CD8-positive, alpha-beta memory T cell (primary cell): ENCODE measurements at regions not wholly inside any gene's neighbourhood (a gene's known extent, or its start where the extent isn't known, plus 50 kb on each side); places are given as distances from the start of the nearest gene placed in this dataset.

ENCODE experiments used
- CTCF ChIA-PET: fragments of 350-600 bp; sonication (Branson Sonifier 250); formaldehyde crosslinking; loops from one replicate; lab custom pipeline; 2021; ENCODE audit warnings: antibody characterized with exemption; lab: Charles Lee
- POLR2A ChIA-PET: fragments of 350-600 bp; sonication (Branson Sonifier 250); formaldehyde crosslinking; loops from one replicate; lab custom pipeline; 2021; ENCODE audit warnings: antibody characterized with exemption; lab: Charles Lee
- DNase-seq, 5 donors: peaks; one replicate each; pipeline versions ENCODE4 v3.0.0 to v3.0.0-alpha.2; 2020 to 2022; ENCODE audit warnings: mixed read lengths in 1 of 5
- H3K27ac ChIP-seq: one replicate; pipeline ENCODE4 v1.7.0; 2013; ENCODE audit warnings: low read depth, mild to moderate bottlenecking, low read length, moderate library complexity
- H3K27me3 ChIP-seq: 2 replicates; pipeline ENCODE4 v1.7.0; 2013; ENCODE audit warnings: low read length, mild to moderate bottlenecking; ENCODE audit not compliant: insufficient read depth, poor library complexity, severe bottlenecking
- H3K36me3 ChIP-seq: 2 replicates; pipeline ENCODE4 v1.7.0; 2013; ENCODE audit warnings: mild to moderate bottlenecking, low read length, moderate library complexity; ENCODE audit not compliant: insufficient read depth
- H3K4me1 ChIP-seq: 2 replicates; pipeline ENCODE4 v1.7.0; 2013; ENCODE audit warnings: mild to moderate bottlenecking, low read length, moderate library complexity; ENCODE audit not compliant: insufficient read depth
- H3K4me3 ChIP-seq: 2 replicates; pipeline ENCODE4 v1.7.0; 2013; ENCODE audit warnings: mild to moderate bottlenecking, low read length
- H3K9me3 ChIP-seq: 2 replicates; pipeline ENCODE4 v1.7.0; 2013; ENCODE audit warnings: mild to moderate bottlenecking, low read length
- H3K27ac Mint-ChIP-seq, 8 donors: one replicate each; pipeline ENCODE4 v1.8.0; 2020 to 2021; ENCODE audit warnings: mixed read lengths in 8 of 8, mild to moderate bottlenecking in 6 of 8, inconsistent platforms in 3 of 8, moderate library complexity in 3 of 8
- H3K27me3 Mint-ChIP-seq, 2 donors: one replicate each; pipeline ENCODE4 v1.8.0; 2020 to 2021; ENCODE audit warnings: mixed read lengths in 2 of 2, mild to moderate bottlenecking in 1 of 2, moderate library complexity in 1 of 2
- H3K36me3 Mint-ChIP-seq, 3 donors: one replicate each; pipeline ENCODE4 v1.8.0; 2020 to 2021; ENCODE audit warnings: mixed read lengths in 3 of 3, inconsistent platforms in 1 of 3, mild to moderate bottlenecking in 1 of 3
- H3K4me1 Mint-ChIP-seq, 3 donors: one replicate each; pipeline ENCODE4 v1.8.0; 2020 to 2021; ENCODE audit warnings: mixed read lengths in 3 of 3, inconsistent platforms in 1 of 3, mild to moderate bottlenecking in 1 of 3
- H3K4me3 Mint-ChIP-seq, 7 donors: one replicate each; pipeline ENCODE4 v1.8.0; 2020 to 2021; ENCODE audit warnings: mixed read lengths in 7 of 7, mild to moderate bottlenecking in 6 of 7, moderate library complexity in 4 of 7, inconsistent platforms in 2 of 7
- H3K9me3 Mint-ChIP-seq, 5 donors: one replicate each; pipeline ENCODE4 v1.8.0; 2020 to 2022; ENCODE audit warnings: mixed read lengths in 5 of 5, mild to moderate bottlenecking in 3 of 5, moderate library complexity in 2 of 5, inconsistent platforms in 1 of 5

DNA sequence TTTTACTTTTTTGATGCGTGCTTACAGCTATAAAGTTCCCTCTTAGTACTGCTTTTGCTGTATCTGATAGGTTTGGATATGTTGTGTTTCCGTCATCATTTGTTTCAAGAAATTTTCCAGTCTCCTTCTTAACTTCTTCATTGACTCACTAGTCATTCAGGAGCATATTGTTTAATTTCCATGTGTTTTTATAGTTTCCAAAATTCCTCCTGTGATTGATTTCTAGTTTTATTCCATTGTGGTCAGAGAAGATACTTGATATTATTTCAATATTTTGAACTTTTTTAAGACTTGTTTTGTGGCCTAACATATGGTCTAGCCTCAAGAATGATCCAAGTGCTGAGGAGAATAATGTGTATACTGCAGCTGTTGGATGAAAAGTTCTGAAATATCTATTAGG lies 75.5 kb upstream of the CREB5 start:
- no peaks in the 10 kb centered on the region for H3K27me3 ChIP-seq
- DNase-seq: no peak
- no peak overlapping the region for H3K4me3 ChIP-seq
- H3K9me3 Mint-ChIP-seq: peaks cover 0 to 5% (median 0%) of the 10 kb centered on the region in 5 donors
- H3K4me1 ChIP-seq: no peaks in the 10 kb centered on the region
- H3K36me3 Mint-ChIP-seq: peaks cover 0 to 4% (median 2%) of the 10 kb centered on the region in 3 donors
- H3K27ac ChIP-seq: no peak overlapping the region
- peaks cover 3 to 8% of the 10 kb centered on the region in 2 donors for H3K27me3 Mint-ChIP-seq
- ChIA-PET POLR2A (no interaction called here), CTCF (no interaction called here)
- H3K27ac Mint-ChIP-seq: no peak overlapping the region
- no peak overlapping the region for H3K4me3 Mint-ChIP-seq
- H3K9me3 ChIP-seq: no peaks in the 10 kb centered on the region
- no peaks in the 10 kb centered on the region for H3K4me1 Mint-ChIP-seq
- H3K36me3 ChIP-seq: no peaks in the 10 kb centered on the region

DNA sequence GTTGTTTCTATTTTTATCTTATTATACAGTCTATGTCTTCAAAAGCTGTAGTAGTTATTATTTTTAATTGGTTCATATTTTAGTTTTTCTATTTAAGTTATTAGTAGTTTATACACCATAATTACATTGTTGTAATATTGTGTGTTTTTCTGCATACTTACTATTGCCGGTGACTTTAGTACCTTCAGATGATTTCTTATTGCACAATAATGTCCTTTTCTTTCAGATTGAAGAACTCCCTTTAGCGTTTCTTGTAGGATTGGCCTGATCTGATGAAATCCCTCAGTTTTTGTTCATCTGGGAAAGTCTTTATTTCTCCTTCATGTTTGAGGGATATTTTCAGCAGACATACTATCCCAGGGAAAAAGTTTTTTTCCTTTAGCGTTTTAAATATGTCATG lies 74.3 kb upstream of the CREB5 start:
- Mint-ChIP-seq H3K36me3 (peaks cover 0 to 4% (median 2%) of the 10 kb centered on the region in 3 donors), H3K27me3 (peaks cover 3 to 12% of the 10 kb centered on the region in 2 donors), H3K27ac (no peak overlapping the region), H3K9me3 (peaks cover 0 to 5% (median 0%) of the 10 kb centered on the region in 5 donors), H3K4me1 (no peaks in the 10 kb centered on the region), H3K4me3 (no peak overlapping the region)
- no peak for DNase-seq
- Histone ChIP-seq H3K27me3 (no peaks in the 10 kb centered on the region), H3K36me3 (no peaks in the 10 kb centered on the region), H3K27ac (no peak overlapping the region), H3K9me3 (no peaks in the 10 kb centered on the region), H3K4me3 (no peak overlapping the region), H3K4me1 (no peaks in the 10 kb centered on the region)
- ChIA-PET POLR2A (no interaction called here), CTCF (no interaction called here)

DNA sequence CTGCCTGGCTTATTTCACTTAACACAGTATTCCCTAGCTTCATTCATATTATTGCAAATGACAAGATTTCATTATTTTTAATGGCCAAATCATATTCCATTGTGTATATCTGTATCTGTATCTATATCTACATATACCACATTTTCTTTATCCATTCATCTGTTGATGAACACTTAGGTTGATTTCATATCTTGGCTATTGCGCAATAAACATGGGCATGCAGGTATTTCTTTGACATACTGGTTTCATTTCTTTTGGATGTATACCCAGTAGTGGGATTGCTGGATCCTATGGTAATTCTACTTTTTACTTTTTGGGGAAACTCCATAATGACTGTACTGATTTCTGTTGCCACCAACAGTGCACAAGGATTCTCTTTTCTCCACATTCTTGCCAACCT lies 68.9 kb upstream of the CREB5 start:
- H3K27ac ChIP-seq: no peak overlapping the region
- Mint-ChIP-seq H3K9me3 (no peaks in the 10 kb centered on the region), H3K4me1 (no peaks in the 10 kb centered on the region), H3K36me3 (no peaks in the 10 kb centered on the region), H3K4me3 (no peak overlapping the region), H3K27me3 (peaks cover 9 to 30% of the 10 kb centered on the region in 2 donors), H3K27ac (no peak overlapping the region)
- DNase-seq: no peak
- CTCF ChIA-PET: no interaction called here
- H3K9me3 ChIP-seq: no peaks in the 10 kb centered on the region
- H3K36me3 ChIP-seq: no peaks in the 10 kb centered on the region
- H3K4me1 ChIP-seq: no peaks in the 10 kb centered on the region
- POLR2A ChIA-PET: no interaction called here
- H3K27me3 ChIP-seq: no peaks in the 10 kb centered on the region
- H3K4me3 ChIP-seq: no peak overlapping the region

DNA sequence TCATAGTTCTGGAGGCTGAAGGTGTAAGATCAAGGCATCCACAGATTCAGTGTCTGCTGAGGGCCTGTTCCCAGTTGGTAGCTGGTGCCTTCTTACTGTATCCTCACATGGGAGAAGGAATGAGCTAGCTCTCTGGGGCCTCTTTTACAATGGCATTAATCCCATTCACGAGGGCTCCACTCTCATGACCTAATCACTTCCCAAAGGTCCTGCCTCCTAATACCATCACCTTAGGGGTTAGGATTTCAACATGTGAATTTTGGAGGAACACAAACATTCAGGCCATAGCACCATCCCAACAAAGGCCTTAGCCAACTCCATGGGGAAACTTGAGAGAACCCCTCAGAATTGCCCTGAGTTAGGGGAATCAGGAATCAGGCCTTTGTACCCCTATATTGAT lies 66.1 kb upstream of the CREB5 start:
- Mint-ChIP-seq H3K27me3 (peaks cover 11 to 32% of the 10 kb centered on the region in 2 donors), H3K4me1 (no peaks in the 10 kb centered on the region), H3K36me3 (no peaks in the 10 kb centered on the region), H3K9me3 (no peaks in the 10 kb centered on the region), H3K27ac (no peak overlapping the region), H3K4me3 (no peak overlapping the region)
- CTCF ChIA-PET: no interaction called here
- Histone ChIP-seq H3K27ac (no peak overlapping the region), H3K9me3 (no peaks in the 10 kb centered on the region), H3K4me1 (no peaks in the 10 kb centered on the region), H3K36me3 (no peaks in the 10 kb centered on the region), H3K4me3 (no peak overlapping the region), H3K27me3 (no peaks in the 10 kb centered on the region)
- POLR2A ChIA-PET: no interaction called here
- no peak for DNase-seq

DNA sequence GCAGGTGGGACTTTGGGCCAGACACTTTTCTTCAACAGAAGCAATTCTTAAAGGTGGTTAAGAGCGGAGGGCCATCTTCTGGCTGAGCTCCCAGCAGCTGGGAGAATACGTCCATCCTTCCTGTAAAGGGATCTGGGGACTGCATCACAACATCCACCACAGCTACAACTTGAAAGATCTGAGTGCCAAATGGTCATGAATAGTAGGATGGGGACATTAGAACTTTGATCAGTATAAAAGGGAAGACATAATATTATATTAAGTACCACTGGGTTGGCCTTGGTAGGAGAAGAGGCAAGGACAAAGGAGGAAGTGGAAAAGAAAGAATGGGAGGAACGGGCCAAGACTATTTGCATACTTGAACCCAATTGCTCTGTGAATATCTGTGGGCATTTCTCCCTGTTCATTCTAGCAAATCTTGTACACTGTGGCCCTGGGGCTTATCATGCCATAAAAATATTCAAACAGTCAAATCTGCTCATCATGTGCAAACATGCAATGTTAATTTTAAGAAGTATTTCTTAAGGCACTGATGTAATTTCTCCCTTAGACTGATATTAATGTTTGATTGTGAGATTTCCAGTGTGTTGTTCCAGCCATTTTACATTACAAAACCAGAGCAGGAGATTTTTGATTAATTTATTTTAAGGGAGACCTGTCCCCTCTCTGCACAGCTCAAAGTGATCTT lies 65.5 kb upstream of the CREB5 start:
- ChIA-PET CTCF (no interaction called here), POLR2A (no interaction called here)
- Histone ChIP-seq H3K27ac (no peak overlapping the region), H3K4me3 (no peak overlapping the region), H3K27me3 (no peaks in the 10 kb centered on the region), H3K9me3 (no peaks in the 10 kb centered on the region), H3K4me1 (no peaks in the 10 kb centered on the region), H3K36me3 (no peaks in the 10 kb centered on the region)
- Mint-ChIP-seq H3K27me3 (peaks cover 11 to 31% of the 10 kb centered on the region in 2 donors), H3K27ac (no peak overlapping the region), H3K36me3 (no peaks in the 10 kb centered on the region), H3K9me3 (no peaks in the 10 kb centered on the region), H3K4me1 (no peaks in the 10 kb centered on the region), H3K4me3 (no peak overlapping the region)
- DNase-seq: no peak

DNA sequence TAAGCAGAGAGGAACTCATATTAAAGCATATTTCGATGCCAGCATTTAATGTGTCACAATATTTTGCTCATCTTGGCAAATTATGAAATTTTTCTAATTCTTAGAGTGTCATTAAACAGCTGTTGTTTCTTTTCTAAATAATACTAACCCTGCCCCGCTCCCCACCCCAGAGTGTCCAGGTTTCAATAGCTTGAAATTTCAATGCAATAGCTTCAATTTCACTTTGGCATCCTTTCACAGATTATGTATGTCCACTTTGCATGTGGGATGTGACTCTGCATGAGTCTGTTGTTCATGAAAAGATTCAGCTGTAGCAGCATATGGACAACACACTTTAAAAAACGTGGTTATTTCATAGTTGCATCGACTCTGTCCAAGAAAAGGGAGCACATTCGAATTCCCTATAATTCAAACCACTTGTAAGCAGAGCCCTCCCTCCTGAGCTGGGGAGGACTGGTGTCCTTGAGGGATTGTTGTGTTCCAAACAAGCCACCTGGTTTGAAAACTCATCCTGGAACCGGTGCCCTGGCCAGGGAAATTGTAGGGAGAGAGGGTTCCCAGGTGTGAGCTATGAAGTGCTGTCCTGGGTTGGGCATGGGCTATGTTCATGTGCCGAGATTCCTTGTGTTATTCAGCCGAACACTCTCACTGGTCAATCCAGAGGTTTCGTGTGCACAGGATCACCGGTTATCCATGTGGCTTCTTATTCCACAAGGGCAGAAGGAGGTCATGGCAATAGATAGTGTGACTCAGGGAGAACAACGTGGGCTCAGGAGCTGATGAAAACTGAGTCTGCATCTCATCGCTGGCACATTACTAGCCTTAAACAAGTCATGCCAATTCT lies 64.6 kb upstream of the CREB5 start:
- H3K27me3 ChIP-seq: no peaks in the 10 kb centered on the region
- H3K36me3 ChIP-seq: no peaks in the 10 kb centered on the region
- POLR2A ChIA-PET: no interaction called here
- no peaks in the 10 kb centered on the region for H3K4me1 ChIP-seq
- no peak for DNase-seq
- no peak overlapping the region for H3K27ac ChIP-seq
- H3K9me3 Mint-ChIP-seq: no peaks in the 10 kb centered on the region
- no peaks in the 10 kb centered on the region for H3K9me3 ChIP-seq
- H3K36me3 Mint-ChIP-seq: no peaks in the 10 kb centered on the region
- no peak overlapping the region for H3K4me3 Mint-ChIP-seq
- CTCF ChIA-PET: no interaction called here
- H3K27me3 Mint-ChIP-seq: peaks cover 11 to 28% of the 10 kb centered on the region in 2 donors
- no peak overlapping the region for H3K4me3 ChIP-seq
- H3K4me1 Mint-ChIP-seq: no peaks in the 10 kb centered on the region
- H3K27ac Mint-ChIP-seq: no peak overlapping the region

DNA sequence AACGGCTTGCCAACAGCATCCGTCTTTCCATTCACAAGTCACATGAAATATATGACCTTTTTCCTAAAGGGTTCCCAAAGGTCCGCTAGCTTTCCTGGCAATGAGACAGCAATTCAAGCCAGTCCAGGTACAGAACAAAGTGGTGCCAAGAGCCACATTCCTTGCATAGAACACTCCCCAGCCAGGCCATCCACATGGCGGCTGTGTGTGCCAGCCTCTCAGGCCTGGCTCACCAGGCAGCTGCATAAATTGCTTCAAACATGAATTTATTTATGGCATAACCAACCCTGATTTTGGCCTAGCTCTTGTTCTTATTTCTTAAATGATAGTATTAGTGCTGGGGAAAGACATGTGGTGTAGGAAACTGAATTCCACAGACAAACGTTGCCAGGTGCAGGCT lies 63.7 kb upstream of the CREB5 start:
- H3K36me3 Mint-ChIP-seq: no peaks in the 10 kb centered on the region
- DNase-seq: no peak
- H3K27me3 Mint-ChIP-seq: peaks cover 14 to 28% of the 10 kb centered on the region in 2 donors
- no peaks in the 10 kb centered on the region for H3K9me3 ChIP-seq
- no peak overlapping the region for H3K4me3 Mint-ChIP-seq
- ChIA-PET CTCF (no interaction called here), POLR2A (no interaction called here)
- H3K27ac Mint-ChIP-seq: no peak overlapping the region
- no peaks in the 10 kb centered on the region for H3K4me1 ChIP-seq
- H3K36me3 ChIP-seq: no peaks in the 10 kb centered on the region
- no peak overlapping the region for H3K4me3 ChIP-seq
- no peaks in the 10 kb centered on the region for H3K9me3 Mint-ChIP-seq
- H3K4me1 Mint-ChIP-seq: no peaks in the 10 kb centered on the region
- no peaks in the 10 kb centered on the region for H3K27me3 ChIP-seq
- H3K27ac ChIP-seq: no peak overlapping the region

DNA sequence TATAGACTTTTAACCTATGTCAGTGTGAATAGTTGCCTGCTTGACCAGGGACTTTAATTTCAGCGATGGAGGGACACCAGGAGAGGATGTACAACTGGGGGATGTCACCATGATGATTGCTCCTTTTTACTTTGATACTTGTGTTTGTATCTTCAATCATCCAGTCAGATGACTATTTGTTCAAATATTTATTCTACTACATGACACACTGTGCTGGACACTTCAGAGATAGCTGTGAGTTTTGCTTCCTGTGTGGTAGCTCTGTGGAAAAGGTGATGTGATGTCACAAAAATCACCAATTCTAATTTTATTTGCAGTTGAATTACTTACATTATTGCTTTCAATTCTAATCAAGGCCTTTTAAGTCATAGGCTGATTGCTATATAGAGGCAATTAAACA lies 62.7 kb upstream of the CREB5 start:
- H3K27ac ChIP-seq: no peak overlapping the region
- H3K4me3 Mint-ChIP-seq: no peak overlapping the region
- ChIA-PET CTCF (no interaction called here), POLR2A (no interaction called here)
- peaks cover 14 to 19% of the 10 kb centered on the region in 2 donors for H3K27me3 Mint-ChIP-seq
- H3K4me1 Mint-ChIP-seq: no peaks in the 10 kb centered on the region
- H3K9me3 ChIP-seq: no peaks in the 10 kb centered on the region
- H3K27ac Mint-ChIP-seq: no peak overlapping the region
- no peak for DNase-seq
- no peaks in the 10 kb centered on the region for H3K27me3 ChIP-seq
- no peaks in the 10 kb centered on the region for H3K36me3 Mint-ChIP-seq
- H3K4me3 ChIP-seq: no peak overlapping the region
- H3K9me3 Mint-ChIP-seq: no peaks in the 10 kb centered on the region
- no peaks in the 10 kb centered on the region for H3K4me1 ChIP-seq
- H3K36me3 ChIP-seq: no peaks in the 10 kb centered on the region
